ENCODE measurements at regions not wholly inside any gene's neighbourhood (a gene's known extent, or its start where the extent isn't known, plus 50 kb on each side); places are given as distances from the start of the nearest gene placed in this dataset.

DNA sequence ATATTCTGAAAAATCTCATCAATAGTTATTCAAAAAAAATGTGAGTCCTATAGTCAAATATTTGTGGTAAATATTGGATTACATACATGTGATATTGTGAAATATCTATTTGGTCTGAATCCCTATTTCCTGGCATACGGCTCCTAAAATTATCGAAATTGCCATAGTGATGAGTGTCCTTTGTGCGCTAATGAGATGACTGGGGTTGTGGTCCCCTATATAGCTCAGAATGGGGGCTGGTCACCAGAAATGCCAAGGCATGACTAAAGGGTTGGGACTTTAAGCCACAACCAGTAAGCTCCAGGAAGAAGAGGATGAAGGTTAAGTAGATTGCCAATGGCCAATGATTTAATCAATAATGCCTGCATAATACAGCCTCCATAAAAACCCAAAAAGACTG, 610.2 kb upstream of the CHRM3 start:
- no peaks in the 10 kb centered on the region for H3K4me1 ChIP-seq (ENCODE audit: control insufficient read depth, insufficient read depth, low read length)
- H3K36me3 ChIP-seq (ENCODE audit: control insufficient read depth, insufficient read depth, low read length), result no peaks in the 10 kb centered on the region
- H3K9me3 ChIP-seq (ENCODE audit: control insufficient read depth, insufficient read depth, low read depth, low read length), result no peaks in the 10 kb centered on the region
- no peak overlapping the region for H3K27ac ChIP-seq (ENCODE audit: low read depth, low read length)
- no peak overlapping the region for H3K4me3 ChIP-seq (ENCODE audit: low read depth, low read length)
- no peak overlapping the region for H3K9ac ChIP-seq (ENCODE audit: low read length)
- H3K27me3 ChIP-seq (ENCODE audit: control insufficient read depth, insufficient read depth, low read length), result no peaks in the 10 kb centered on the region

DNA sequence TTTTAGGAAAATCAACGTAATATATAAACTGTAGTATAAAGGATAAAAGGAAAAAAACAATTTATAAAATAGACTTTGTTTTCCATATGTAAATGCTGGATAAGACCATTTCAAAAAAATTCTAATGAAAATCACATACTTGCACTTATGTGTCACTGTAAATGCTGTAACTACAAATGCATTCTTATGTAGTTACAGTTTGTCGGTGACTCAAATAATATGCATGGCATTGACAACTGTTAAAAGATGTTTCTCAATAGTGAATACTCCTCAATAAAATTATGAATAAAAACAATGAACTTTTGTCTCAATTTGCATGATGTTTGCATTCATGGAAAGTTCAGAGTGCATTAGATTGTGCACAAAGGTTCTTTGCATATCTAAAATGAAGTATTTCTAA, 614.0 kb upstream of the CHRM3 start:
- Histone ChIP-seq H3K27ac (ENCODE audit: low read depth, low read length) (no peak overlapping the region), H3K9me3 (ENCODE audit: control insufficient read depth, insufficient read depth, low read depth, low read length) (no peaks in the 10 kb centered on the region), H3K9ac (ENCODE audit: low read length) (no peak overlapping the region), H3K27me3 (ENCODE audit: control insufficient read depth, insufficient read depth, low read length) (no peaks in the 10 kb centered on the region), H3K4me1 (ENCODE audit: control insufficient read depth, insufficient read depth, low read length) (no peaks in the 10 kb centered on the region), H3K4me3 (ENCODE audit: low read depth, low read length) (no peak overlapping the region), H3K36me3 (ENCODE audit: control insufficient read depth, insufficient read depth, low read length) (no peaks in the 10 kb centered on the region)

DNA sequence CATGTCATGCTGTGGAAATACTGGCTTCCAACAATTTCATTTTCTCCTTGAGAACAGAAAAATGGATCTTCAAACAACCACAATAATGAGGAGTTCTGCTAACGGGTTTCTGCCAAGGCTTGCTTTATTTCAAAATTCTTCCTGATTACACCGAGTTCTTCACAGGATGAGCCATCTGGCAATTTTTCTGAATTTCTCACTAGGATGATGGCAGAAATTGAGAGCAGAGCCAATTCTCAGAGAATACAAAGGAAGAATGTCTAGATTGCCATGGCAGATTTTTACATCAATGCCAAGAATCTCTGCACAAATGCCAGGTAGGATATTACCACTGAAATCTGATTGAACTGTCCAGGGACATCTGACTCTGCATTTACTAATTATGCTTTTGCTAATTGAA, 619.0 kb upstream of the CHRM3 start:
- Histone ChIP-seq H3K9ac (ENCODE audit: low read length) (no peak overlapping the region), H3K9me3 (ENCODE audit: control insufficient read depth, insufficient read depth, low read depth, low read length) (peaks cover 21% of the 10 kb centered on the region), H3K4me3 (ENCODE audit: low read depth, low read length) (no peak overlapping the region), H3K27ac (ENCODE audit: low read depth, low read length) (no peak overlapping the region), H3K36me3 (ENCODE audit: control insufficient read depth, insufficient read depth, low read length) (no peaks in the 10 kb centered on the region), H3K4me1 (ENCODE audit: control insufficient read depth, insufficient read depth, low read length) (no peaks in the 10 kb centered on the region), H3K27me3 (ENCODE audit: control insufficient read depth, insufficient read depth, low read length) (no peaks in the 10 kb centered on the region)

DNA sequence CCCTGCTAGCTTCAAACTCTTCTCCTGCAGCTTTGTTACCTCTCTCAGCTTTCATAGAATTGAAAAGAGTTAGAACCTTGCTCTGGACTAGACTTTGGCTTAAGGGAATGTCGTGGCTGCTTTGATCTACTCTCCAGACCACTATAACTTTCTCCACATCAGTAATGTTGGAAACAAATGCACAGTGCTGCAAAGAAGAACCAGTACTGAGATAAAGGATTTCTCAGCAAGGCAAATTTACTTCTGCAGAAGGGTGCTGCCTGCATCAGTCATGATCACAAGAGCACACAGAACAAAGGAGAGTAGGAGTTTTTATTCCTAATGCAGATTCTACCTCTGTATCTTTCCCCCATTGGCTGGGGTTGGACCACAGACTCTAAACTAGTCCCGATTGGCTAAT, 621.6 kb upstream of the CHRM3 start:
- Histone ChIP-seq H3K9me3 (ENCODE audit: control insufficient read depth, insufficient read depth, low read depth, low read length) (peaks cover 26% of the 10 kb centered on the region), H3K4me3 (ENCODE audit: low read depth, low read length) (no peak overlapping the region), H3K9ac (ENCODE audit: low read length) (no peak overlapping the region), H3K27me3 (ENCODE audit: control insufficient read depth, insufficient read depth, low read length) (no peaks in the 10 kb centered on the region), H3K4me1 (ENCODE audit: control insufficient read depth, insufficient read depth, low read length) (no peaks in the 10 kb centered on the region), H3K27ac (ENCODE audit: low read depth, low read length) (no peak overlapping the region), H3K36me3 (ENCODE audit: control insufficient read depth, insufficient read depth, low read length) (no peaks in the 10 kb centered on the region)

DNA sequence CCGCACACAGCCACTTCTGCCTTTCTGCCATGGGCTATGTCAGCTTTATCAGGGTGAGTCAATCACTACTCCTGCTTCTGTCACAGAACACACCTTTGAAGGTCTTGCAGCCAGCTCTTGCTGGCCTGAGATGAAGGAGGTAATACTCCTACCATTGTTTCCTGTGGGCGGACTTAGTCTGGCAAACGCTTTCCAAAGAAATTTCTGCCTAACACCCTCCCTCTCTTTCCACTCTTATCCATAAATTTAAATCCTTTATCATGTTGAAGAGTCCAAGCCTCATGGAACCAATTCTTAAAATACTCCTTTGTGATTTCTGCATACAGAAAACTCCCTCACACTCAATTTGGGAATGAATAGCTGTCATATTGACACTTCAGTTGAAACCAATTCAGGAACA, 633.1 kb upstream of the CHRM3 start:
- H3K4me3 ChIP-seq (ENCODE audit: low read depth, low read length), result no peak overlapping the region

DNA sequence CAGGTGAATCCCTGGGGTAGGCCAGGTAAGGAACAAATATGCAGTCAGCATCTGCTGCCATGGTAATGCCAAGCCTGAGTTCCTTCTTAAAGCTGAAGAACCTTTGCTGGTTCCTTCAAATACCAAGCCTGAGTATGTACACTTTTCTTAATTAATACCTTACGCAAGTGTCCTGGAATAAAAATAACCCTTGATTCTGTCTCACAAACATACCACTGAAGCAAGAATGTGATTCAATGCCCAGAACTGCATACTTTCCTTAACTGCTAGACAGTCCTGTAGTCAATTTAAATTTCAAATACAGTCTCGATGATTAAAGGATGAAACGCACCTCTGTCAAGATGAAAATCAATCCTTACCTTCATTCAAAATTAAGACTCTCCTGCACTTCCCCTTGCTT, 634.0 kb upstream of the CHRM3 start:
- no peaks in the 10 kb centered on the region for H3K27me3 ChIP-seq (ENCODE audit: control insufficient read depth, insufficient read depth, low read length)
- H3K36me3 ChIP-seq (ENCODE audit: control insufficient read depth, insufficient read depth, low read length), result no peaks in the 10 kb centered on the region
- H3K9ac ChIP-seq (ENCODE audit: low read length), result no peak overlapping the region
- H3K4me3 ChIP-seq (ENCODE audit: low read depth, low read length), result no peak overlapping the region
- 0 out of 2 replicates have a peak, but pooled peaks cover 4% of the 10 kb centered on the region for H3K9me3 ChIP-seq (ENCODE audit: control insufficient read depth, insufficient read depth, low read depth, low read length)
- 0 out of 2 replicates have a peak overlapping the region, but pooled peaks have one; percentile 14 for H3K27ac ChIP-seq (ENCODE audit: low read depth, low read length)
- peaks cover 16% of the 10 kb centered on the region; the same call in 1 of the 2 replicates for H3K4me1 ChIP-seq (ENCODE audit: control insufficient read depth, insufficient read depth, low read length)

More for the DNA sequence above, 633.1 kb upstream of the CHRM3 start:
- Histone ChIP-seq H3K27me3 (ENCODE audit: control insufficient read depth, insufficient read depth, low read length) (no peaks in the 10 kb centered on the region), H3K9me3 (ENCODE audit: control insufficient read depth, insufficient read depth, low read depth, low read length) (0 out of 2 replicates have a peak, but pooled peaks cover 4% of the 10 kb centered on the region), H3K36me3 (ENCODE audit: control insufficient read depth, insufficient read depth, low read length) (no peaks in the 10 kb centered on the region), H3K4me1 (ENCODE audit: control insufficient read depth, insufficient read depth, low read length) (peaks cover 16% of the 10 kb centered on the region; the same call in 1 of the 2 replicates), H3K9ac (ENCODE audit: low read length) (no peak overlapping the region), H3K27ac (ENCODE audit: low read depth, low read length) (no peak overlapping the region)

DNA sequence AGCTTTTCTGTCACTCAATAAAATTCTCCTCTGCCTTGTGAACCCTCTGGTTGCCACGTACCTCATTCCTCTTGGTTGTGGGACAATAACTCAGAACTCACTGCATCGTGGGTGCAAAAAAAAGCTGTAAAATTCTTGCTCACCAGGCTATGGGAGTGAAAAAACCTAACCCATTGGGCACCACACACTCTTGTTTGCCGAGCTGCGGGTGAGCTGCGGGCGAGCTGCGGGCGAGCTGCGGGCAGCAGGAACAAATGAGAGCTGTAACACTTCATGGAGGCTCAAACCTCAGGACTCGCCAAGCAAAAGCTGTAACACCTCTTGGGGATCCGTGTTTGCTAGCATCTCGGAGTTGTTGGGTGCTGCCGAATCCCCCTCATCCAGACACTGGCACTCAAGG, 641.3 kb upstream of the CHRM3 start:
- H3K27me3 ChIP-seq (ENCODE audit: control insufficient read depth, insufficient read depth, low read length), result no peaks in the 10 kb centered on the region

DNA sequence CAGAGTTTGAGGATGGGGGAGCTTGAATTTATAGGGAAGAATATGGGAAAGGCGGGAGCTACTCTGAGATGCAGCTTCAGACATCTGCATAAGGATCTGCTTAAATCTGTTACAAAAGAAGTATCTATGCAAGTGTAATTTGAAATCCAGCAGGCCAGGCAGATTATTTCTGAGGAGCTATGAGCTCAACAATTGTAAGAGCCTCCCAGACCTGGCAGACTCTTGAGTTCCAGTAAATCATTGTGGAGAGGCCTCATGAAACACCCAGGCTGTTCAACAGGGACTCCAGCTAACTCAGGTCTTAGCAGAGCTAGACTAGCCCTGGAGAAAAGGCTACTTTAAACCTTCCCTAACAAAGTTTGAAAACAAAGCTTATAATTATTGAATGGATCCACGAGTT, 647.5 kb upstream of the CHRM3 start:
- no peaks in the 10 kb centered on the region for H3K4me1 ChIP-seq (ENCODE audit: control insufficient read depth, insufficient read depth, low read length)
- H3K27me3 ChIP-seq (ENCODE audit: control insufficient read depth, insufficient read depth, low read length), result no peaks in the 10 kb centered on the region
- H3K27ac ChIP-seq (ENCODE audit: low read depth, low read length), result no peak overlapping the region
- no peaks in the 10 kb centered on the region for H3K9me3 ChIP-seq (ENCODE audit: control insufficient read depth, insufficient read depth, low read depth, low read length)
- H3K36me3 ChIP-seq (ENCODE audit: control insufficient read depth, insufficient read depth, low read length), result no peaks in the 10 kb centered on the region
- no peak overlapping the region for H3K9ac ChIP-seq (ENCODE audit: low read length)
- H3K4me3 ChIP-seq (ENCODE audit: low read depth, low read length), result no peak overlapping the region

More for the DNA sequence above, 641.3 kb upstream of the CHRM3 start:
- Histone ChIP-seq H3K9me3 (ENCODE audit: control insufficient read depth, insufficient read depth, low read depth, low read length) (peaks cover 22% of the 10 kb centered on the region), H3K36me3 (ENCODE audit: control insufficient read depth, insufficient read depth, low read length) (no peaks in the 10 kb centered on the region), H3K9ac (ENCODE audit: low read length) (no peak overlapping the region), H3K27ac (ENCODE audit: low read depth, low read length) (no peak overlapping the region), H3K4me1 (ENCODE audit: control insufficient read depth, insufficient read depth, low read length) (no peaks in the 10 kb centered on the region), H3K4me3 (ENCODE audit: low read depth, low read length) (no peak overlapping the region)

DNA sequence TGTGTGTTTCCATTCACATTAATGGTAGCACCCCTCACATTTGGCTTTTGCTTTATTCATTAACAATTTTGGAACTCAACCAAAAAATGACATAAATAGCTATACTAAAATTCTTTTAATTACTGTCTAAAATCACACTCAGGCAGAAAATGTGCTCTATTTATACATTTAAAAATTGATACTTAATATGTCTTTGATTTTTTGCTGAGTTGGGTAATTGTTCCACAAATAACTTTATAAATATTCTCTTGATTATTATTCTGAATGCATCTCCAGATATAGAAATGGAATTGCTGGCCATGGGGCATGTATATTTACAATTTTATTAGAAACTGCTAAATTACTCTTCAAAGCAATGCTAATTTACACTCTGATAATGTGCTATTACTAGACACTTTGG, 658.7 kb upstream of the CHRM3 start:
- H3K27me3 ChIP-seq (ENCODE audit: control insufficient read depth, insufficient read depth, low read length), result no peaks in the 10 kb centered on the region
- H3K9me3 ChIP-seq (ENCODE audit: control insufficient read depth, insufficient read depth, low read depth, low read length), result no peaks in the 10 kb centered on the region
- no peaks in the 10 kb centered on the region for H3K36me3 ChIP-seq (ENCODE audit: control insufficient read depth, insufficient read depth, low read length)

DNA sequence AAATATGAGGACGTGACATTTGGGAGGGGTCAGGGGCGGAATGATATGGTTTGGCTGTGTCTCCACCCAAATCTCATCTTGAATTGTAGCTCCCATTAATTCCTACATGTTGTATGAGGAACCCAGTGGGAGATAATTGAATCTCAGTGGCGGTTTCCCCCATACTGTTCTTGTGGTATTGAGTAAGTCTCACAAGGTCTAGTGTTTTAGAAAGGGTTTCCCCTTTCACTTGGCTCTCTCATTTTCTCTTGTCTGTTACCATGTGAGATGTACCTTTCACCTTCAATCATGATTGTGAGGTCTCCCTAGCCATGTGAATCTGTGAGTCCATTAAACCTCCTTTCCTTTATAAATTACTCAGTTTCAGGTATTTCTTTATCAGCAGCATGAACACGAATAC, 663.6 kb upstream of the CHRM3 start:
- Histone ChIP-seq H3K9ac (ENCODE audit: low read length) (no peak overlapping the region), H3K4me1 (ENCODE audit: control insufficient read depth, insufficient read depth, low read length) (no peaks in the 10 kb centered on the region), H3K4me3 (ENCODE audit: low read depth, low read length) (no peak overlapping the region), H3K27ac (ENCODE audit: low read depth, low read length) (no peak overlapping the region), H3K36me3 (ENCODE audit: control insufficient read depth, insufficient read depth, low read length) (no peaks in the 10 kb centered on the region), H3K27me3 (ENCODE audit: control insufficient read depth, insufficient read depth, low read length) (no peaks in the 10 kb centered on the region), H3K9me3 (ENCODE audit: control insufficient read depth, insufficient read depth, low read depth, low read length) (peaks cover 9% of the 10 kb centered on the region)

More for the DNA sequence above, 658.7 kb upstream of the CHRM3 start:
- Histone ChIP-seq H3K27ac (ENCODE audit: low read depth, low read length) (no peak overlapping the region), H3K4me3 (ENCODE audit: low read depth, low read length) (no peak overlapping the region), H3K9ac (ENCODE audit: low read length) (no peak overlapping the region), H3K4me1 (ENCODE audit: control insufficient read depth, insufficient read depth, low read length) (peaks cover 4% of the 10 kb centered on the region; the same call in 1 of the 2 replicates)

DNA sequence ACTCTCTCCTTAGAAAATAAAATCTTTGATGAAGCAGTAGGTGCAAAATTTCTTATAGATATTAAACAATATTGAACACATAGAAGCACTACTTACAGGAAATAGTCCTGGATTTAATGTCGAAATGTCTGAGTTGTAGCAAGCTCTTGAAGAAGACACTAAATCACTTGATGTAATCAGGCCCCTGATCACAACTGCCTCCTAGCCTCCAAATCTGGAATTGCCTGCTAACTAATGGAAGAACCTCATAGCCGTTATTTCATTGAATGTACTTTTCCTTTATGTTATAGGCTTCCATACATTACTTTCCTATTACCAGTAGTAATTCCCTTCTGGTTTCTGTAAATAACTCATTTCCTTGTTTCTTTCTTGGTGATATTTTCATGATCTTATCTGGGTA, 675.7 kb upstream of the CHRM3 start:
- H3K4me3 ChIP-seq (ENCODE audit: low read depth, low read length), result no peak overlapping the region
- H3K9me3 ChIP-seq (ENCODE audit: control insufficient read depth, insufficient read depth, low read depth, low read length), result no peaks in the 10 kb centered on the region
- no peak overlapping the region for H3K27ac ChIP-seq (ENCODE audit: low read depth, low read length)
- H3K4me1 ChIP-seq (ENCODE audit: control insufficient read depth, insufficient read depth, low read length), result no peaks in the 10 kb centered on the region
- no peaks in the 10 kb centered on the region for H3K27me3 ChIP-seq (ENCODE audit: control insufficient read depth, insufficient read depth, low read length)
- H3K9ac ChIP-seq (ENCODE audit: low read length), result no peak overlapping the region
- no peaks in the 10 kb centered on the region for H3K36me3 ChIP-seq (ENCODE audit: control insufficient read depth, insufficient read depth, low read length)

DNA sequence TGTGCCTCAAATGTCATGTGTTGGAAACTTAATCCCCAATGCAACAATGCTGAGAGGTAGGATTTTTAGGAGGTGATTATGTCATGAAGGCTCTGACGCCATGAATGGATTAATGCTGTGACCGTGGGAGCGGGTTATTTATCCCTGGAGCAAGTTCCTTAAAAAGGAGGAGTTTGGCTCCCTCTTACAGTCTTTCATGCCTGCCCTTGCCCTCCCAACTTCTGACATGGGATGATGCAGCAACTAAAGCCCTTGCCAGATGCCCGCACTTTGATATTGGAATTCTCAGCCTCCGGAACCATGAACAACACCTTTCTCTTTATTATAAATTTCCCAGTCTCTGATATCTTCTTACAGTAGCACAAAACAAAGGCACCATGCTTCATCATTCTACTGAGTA, 685.3 kb upstream of the CHRM3 start:
- H3K9ac ChIP-seq (ENCODE audit: low read length), result no peak overlapping the region
- no peak overlapping the region for H3K27ac ChIP-seq (ENCODE audit: low read depth, low read length)
- no peaks in the 10 kb centered on the region for H3K27me3 ChIP-seq (ENCODE audit: control insufficient read depth, insufficient read depth, low read length)
- H3K4me1 ChIP-seq (ENCODE audit: control insufficient read depth, insufficient read depth, low read length), result no peaks in the 10 kb centered on the region
- H3K4me3 ChIP-seq (ENCODE audit: low read depth, low read length), result no peak overlapping the region
- no peaks in the 10 kb centered on the region for H3K9me3 ChIP-seq (ENCODE audit: control insufficient read depth, insufficient read depth, low read depth, low read length)
- H3K36me3 ChIP-seq (ENCODE audit: control insufficient read depth, insufficient read depth, low read length), result no peaks in the 10 kb centered on the region

Measured in HUES6 (cell line).